ENCODE measurements at regions not wholly inside any gene's neighbourhood (a gene's known extent, or its start where the extent isn't known, plus 50 kb on each side); places are given as distances from the start of the nearest gene placed in this dataset.

- ATAC-seq (ENCODE audit: low read depth), result no peak
Measured at GRCh38 chr18:57910817-57911216, 107.7 kb upstream of the ATP8B1 start.

More at GRCh38 chr18:57910817-57911216, 107.7 kb upstream of the ATP8B1 start:
- Histone ChIP-seq H3K23ac (ENCODE audit: low read depth, low read length) (no peak overlapping the region), H4K20me1 (ENCODE audit: insufficient read depth, low read length) (no peaks in the 10 kb centered on the region), H2BK5ac (ENCODE audit: low read depth, low read length, poor library complexity, severe bottlenecking) (no peak overlapping the region), H4K8ac (ENCODE audit: low read depth in 2 of 2, low read length in 2 of 2) (no peak overlapping the region), H3K4me3 (ENCODE audit: insufficient read depth, low read depth, low read length) (no peak overlapping the region), H3K27me3 (ENCODE audit: control insufficient read depth, insufficient read depth, low read length) (peaks cover 16% of the 10 kb centered on the region), H3K79me1 (ENCODE audit: low read depth in 1 of 2, low read length in 2 of 2) (no peaks in the 10 kb centered on the region), H3K27ac (ENCODE audit: insufficient read depth, low read length) (no peak overlapping the region), H3K56ac (ENCODE audit: extremely low read depth, insufficient read depth, low read length) (no peak overlapping the region), H4K5ac (ENCODE audit: low read depth, low read length) (no peak overlapping the region), H3K4ac (ENCODE audit: low read depth, low read length) (no peak overlapping the region), H2BK120ac (ENCODE audit: low read depth, low read length) (no peak overlapping the region), H3K4me1 (ENCODE audit: control insufficient read depth, insufficient read depth, low read length) (peaks cover under 1% of the 10 kb centered on the region; the same call in 1 of the 2 replicates), H2BK15ac (ENCODE audit: low read depth, low read length) (no peak overlapping the region), H3K36me3 (ENCODE audit: control insufficient read depth, insufficient read depth, low read length) (no peaks in the 10 kb centered on the region), H2BK20ac (ENCODE audit: low read depth, low read length) (no peak overlapping the region), H4K91ac (ENCODE audit: insufficient read depth, low read depth, low read length) (no peak overlapping the region), H3K9me3 (ENCODE audit: control insufficient read depth, insufficient read depth, low read length) (no peaks in the 10 kb centered on the region), H3K4me2 (ENCODE audit: low read depth, low read length) (no peak overlapping the region), H2AFZ (replicated peaks; ENCODE audit: low read length, poor library complexity) (no peak overlapping the region), H2AK9ac (replicated peaks; ENCODE audit: low read depth, low read length, poor library complexity) (no peak overlapping the region), H3K18ac (ENCODE audit: low read depth, low read length) (no peak overlapping the region), H3K9ac (ENCODE audit: low read depth, low read length) (no peak overlapping the region), H3K9me1 (ENCODE audit: insufficient read depth, low read length) (peaks cover under 1% of the 10 kb centered on the region; the same call in 1 of the 2 replicates), H3K14ac (replicated peaks; ENCODE audit: low read depth, low read length) (no peak overlapping the region), H2AK5ac (ENCODE audit: low read depth, low read length) (no peak overlapping the region)
- no TSS peak for BruUV-seq (replicated peaks)
- ChIA-PET POLR2A (ENCODE audit: unreplicated experiment) (no interaction called here), CTCF (interaction anchor here (1.1 to 1.3 kb wide), 2 partner anchors 10 to 48 kb away, joined by 3 read pairs; no protein-coding TSS in a partner anchor)
- no peak for DNase-seq
- WGBS, 2 experiments (ENCODE audit: extremely low coverage in 2 of 2, insufficient read length in 1 of 2), result 78% methylated on average over 4 of the region's 7 CpGs; no CpG with 5 or more reads in 1 of the 2 experiments
- no peak for TF ChIP-seq MAFK (IDR thresholded peaks at IDR 0.05; ENCODE audit: low read depth, low read length)
- no peak for TF ChIP-seq ELK1 (IDR thresholded peaks at IDR 0.05; ENCODE audit: borderline replicate concordance, low read depth, low read length)
- 0 out of 2 replicates have a peak, but pooled peaks have one; percentile 3 for TF ChIP-seq CTCF (conservative IDR thresholded peaks at IDR 0.05; ENCODE audit: low read depth, low read length)
- TF ChIP-seq BHLHE40 (IDR thresholded peaks at IDR 0.05; ENCODE audit: low read depth, low read length), result no peak
- no peak for TF ChIP-seq CEBPB (IDR thresholded peaks at IDR 0.05; ENCODE audit: low read depth, low read length)
- dilution Hi-C loops (cut with HindIII; ENCODE audit: low sequenced_read_pairs, unreplicated experiment) (no loop called here), in situ Hi-C loops (cut with MboI; ENCODE audit: low sequenced_read_pairs) (no loop called here), intact Hi-C loops (cut with micrococcal nuclease) (no loop called here)

Measured in IMR-90 (cell line).